ENCODE measurements at regions not wholly inside any gene's neighbourhood (a gene's known extent, or its start where the extent isn't known, plus 50 kb on each side); places are given as distances from the start of the nearest gene placed in this dataset.

DNA sequence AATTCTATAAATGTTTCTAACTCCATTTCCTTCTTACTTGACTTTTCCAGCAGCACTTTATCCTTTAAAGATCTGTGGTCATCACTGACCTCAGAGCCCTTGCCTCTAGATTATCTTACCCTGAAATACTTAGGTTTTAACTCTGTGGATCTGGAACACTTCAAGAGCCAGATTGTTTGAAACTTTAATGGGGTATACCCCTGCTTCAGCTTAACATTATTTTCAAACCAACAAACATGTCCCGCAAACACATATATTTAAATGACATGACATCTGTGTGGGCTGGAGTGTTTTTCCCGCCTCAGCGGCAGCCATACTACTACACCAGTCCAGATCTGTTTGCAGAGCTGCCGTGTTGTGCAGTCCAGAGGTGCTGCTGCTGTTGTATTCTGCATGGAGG is 252.0 kb upstream of the TPM1 start:
- DNase-seq = no peak

DNA sequence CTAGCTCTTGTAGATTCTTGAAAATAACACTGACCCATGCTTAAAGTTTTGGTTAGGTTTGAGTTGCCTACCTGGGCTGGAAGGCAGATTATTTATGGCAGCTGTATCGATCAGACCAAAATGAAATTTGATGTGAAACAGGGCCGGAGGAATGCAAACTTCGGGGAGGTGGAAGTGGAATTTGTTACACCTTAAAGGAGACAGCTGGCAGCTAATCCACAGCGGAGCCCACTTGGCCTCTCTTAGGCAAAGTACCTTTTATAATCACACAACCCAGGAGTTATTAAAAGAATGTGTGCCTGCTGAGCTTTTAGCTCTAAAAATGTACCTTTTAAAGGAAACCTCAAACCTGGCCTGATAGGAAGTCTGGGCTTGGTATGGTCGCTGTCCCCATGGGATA is 250.9 kb upstream of the TPM1 start:
- DNase-seq = no peak

- DNase-seq = no peak
Measured at GRCh38 chr15:62792986-62793751, 249.4 kb upstream of the TPM1 start.

DNA sequence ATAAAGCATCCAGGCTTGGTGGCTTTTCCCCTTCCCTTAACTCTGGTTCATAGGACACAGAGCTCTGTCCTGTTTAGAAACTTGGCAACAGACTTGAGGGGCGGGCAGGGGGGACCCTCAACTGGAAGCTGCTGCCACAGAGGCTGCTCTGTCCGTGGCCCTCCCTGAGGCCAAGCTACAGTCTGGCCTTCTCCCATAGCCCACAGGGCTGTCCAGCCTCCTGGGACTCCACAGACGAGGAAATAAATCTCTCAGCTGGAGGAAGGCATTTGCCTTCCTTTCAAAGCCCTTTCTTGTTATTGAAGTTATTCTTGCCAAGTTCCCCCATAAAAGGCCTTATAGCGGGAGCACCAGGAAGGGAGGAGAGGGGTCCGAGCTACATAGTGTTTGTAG is 248.8 kb upstream of the TPM1 start:
- no peak for DNase-seq

DNA sequence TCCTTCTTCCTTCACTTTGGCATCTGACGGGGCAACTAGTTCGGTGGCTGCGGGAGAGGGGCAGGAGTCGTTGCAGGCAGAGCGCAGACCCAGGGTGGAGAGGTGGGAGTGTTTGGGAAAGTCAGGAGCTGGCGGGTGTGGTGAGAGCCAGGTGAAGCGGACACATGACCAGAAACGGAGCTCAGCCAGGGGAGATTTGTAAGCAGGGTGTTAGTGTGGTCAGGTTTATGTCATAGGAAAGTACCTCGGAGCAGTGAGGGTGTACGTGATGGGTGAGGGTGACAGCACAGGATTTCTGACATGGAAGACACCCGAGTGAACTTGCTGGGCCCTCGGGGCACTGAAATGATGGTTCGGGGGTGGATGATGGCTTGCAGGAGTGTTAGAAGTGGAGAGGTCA is 247.4 kb upstream of the TPM1 start:
- no peak for DNase-seq

DNA sequence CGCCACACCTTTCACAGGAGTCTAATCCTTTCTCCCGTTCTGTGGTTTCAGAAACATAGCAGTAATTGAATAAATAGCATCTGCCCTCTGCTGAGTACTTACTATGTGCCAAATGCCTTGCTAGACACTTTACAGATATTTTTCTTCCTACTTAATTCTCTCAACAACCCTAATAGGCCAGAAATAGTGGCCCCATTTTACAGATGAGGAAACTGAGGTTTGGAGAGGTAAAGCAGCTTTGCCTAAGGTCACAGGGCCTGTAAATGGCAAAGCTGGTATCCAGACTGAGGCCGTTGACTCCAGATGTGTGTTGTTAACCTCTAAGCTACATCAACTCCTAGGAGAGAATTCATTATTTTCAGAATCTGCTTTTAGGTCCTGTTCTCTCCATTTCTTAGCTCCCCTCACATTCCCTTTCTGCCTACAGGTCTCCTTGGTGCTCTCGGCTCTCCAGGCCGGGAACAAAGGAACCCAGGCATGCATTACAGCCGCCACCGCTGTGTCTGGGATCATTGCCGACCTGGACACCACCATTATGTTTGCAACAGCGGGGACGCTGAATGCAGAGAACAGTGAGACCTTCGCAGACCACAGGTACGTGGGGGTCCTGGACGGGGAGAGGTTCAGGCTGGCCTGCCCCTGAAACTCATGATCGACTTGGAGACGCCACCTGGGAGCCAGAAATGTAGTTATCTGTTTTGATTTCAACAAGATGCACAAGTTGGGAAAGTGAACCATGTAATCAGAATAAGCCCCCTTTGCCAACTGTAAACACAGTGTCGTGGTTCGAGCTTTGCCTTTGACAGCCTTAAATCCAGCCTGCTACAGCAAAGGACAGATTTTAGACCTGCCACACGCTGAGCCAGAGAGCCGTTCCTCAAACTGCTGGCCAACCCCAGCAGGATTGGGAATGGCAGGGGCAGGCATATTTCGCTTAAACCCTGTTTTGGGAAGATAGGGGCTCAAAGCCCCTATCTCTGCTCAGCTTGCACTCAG is 246.5 kb upstream of the TPM1 start:
- DNase-seq = no peak

DNA sequence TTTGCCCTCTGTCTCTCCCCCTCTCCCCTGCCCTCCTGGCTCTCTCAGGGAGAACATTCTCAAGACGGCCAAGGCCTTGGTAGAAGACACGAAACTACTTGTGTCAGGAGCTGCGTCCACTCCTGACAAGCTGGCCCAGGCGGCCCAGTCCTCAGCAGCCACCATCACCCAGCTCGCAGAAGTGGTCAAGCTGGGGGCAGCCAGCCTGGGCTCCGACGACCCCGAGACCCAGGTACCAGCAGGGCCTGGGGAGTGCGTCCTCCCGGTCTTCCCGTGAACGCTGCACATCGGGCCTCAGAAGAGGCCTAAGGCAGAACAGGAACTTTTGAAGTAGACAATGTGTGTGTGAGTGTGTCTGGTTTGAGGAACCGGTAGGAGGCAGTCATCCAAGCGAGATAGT is 245.4 kb upstream of the TPM1 start:
- DNase-seq = no peak

DNA sequence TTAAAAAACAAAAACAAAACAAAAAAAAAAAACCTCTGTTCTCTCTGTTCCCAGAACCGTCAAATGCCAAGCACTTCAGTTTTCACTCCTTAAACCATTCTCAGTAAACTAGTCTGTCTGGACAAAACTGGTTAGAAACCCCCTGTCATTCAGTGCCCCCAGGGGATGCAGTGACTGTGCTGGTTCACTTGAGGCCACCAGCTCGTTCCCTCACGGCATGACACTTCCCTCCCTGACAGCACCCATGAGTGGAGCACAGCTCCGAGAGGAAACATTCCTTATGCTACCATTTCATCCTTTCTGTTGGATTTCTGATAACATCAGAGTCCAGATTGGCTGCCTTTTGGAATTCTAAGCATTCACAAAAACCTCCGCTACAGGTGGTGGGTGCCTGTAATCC is 244.0 kb upstream of the TPM1 start:
- DNase-seq = no peak

- DNase-seq = no peak
Measured at GRCh38 chr15:62799037-62799436, 243.5 kb upstream of the TPM1 start.

GRCh38 chr15:62799919-62800318 is 242.6 kb upstream of the TPM1 start:
- no peak for DNase-seq

DNA sequence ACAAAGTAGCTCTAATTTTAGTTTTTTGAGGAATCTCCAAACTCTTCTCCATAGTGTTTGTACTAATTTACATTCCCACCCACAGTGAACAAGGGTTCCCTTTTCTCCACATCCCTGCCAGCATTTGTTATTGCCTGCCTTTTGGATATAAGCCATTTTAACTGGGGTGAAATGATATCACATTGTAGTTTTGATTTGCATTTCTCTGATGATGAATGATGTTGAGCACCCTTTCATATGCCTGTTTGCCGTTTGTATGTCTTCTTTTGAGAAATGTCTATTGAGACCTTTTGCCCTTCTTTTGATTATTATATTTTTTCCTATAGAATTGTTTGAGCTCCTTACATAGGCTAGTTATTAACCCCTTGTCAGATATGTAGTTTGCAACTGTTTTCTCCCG is 239.9 kb upstream of the TPM1 start:
- no peak for DNase-seq

- DNase-seq = no peak
Measured at GRCh38 chr15:62803856-62804400, 238.6 kb upstream of the TPM1 start.

DNA sequence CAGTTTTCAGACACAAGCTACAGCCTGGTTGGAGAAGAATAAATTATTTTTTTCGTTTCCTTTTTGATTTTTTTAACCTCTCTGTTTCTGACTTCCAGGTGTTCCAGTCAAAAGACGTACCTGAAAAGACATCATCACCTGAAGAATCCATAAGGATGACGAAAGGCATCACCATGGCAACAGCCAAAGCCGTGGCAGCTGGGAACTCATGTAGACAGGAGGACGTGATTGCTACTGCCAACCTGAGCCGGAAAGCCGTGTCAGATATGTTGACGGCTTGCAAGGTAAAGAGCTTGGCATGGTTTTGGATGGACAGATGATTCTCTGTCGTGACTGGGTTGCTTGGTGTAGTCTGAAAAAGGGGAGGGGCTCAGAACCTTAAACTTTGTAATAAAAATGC is 237.0 kb upstream of the TPM1 start:
- DNase-seq = no peak

DNA sequence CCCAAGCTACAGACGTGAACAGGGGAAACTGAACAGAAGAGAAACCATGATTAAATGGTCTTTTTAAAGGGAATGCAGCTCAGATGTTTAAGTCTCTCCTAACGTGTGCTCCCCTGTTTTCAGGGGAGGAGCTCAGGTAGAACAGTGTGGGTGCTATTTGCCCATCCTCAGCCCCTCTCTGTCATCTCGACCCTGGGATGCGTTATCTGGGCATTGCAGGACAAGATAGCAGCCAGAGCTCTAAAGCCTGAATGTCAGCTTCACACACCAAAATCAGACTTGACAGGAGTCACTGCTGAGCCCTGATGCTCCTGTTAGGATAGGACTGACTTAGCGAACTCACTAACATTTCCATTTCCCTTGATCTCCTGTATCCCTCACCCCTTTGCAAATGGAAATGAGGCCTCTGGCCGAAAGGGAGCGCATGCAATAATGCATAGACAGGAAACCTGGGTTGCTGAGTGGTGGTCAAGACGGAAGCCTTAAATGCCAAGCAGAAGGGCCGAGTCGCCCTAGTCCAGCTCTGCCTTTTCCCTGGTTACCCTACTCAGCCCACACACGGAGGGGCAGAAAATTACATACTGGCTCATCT is 234.9 kb upstream of the TPM1 start:
- no peak for DNase-seq

- DNase-seq = no peak
Measured at GRCh38 chr15:62809115-62809967, 233.2 kb upstream of the TPM1 start.

- DNase-seq = no peak
Measured at GRCh38 chr15:62809968-62810260, 232.6 kb upstream of the TPM1 start.

DNA sequence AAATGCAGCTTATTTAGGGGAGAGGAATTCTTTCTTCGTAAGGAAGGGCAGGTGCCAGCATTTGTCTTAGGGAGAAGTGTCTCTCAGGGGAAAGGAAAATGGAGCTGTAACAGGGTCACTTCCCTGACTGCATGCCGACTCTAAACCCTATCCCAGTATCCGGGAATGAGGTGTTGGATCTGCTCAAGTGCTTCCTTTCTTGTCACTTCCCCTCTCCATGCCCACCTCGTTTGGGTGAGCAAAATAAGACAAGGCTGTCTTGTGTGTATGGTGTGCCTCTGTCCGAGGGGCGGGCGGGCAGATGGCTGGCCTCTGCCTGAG is 230.1 kb upstream of the TPM1 start:
- DNase-seq = no peak

DNA sequence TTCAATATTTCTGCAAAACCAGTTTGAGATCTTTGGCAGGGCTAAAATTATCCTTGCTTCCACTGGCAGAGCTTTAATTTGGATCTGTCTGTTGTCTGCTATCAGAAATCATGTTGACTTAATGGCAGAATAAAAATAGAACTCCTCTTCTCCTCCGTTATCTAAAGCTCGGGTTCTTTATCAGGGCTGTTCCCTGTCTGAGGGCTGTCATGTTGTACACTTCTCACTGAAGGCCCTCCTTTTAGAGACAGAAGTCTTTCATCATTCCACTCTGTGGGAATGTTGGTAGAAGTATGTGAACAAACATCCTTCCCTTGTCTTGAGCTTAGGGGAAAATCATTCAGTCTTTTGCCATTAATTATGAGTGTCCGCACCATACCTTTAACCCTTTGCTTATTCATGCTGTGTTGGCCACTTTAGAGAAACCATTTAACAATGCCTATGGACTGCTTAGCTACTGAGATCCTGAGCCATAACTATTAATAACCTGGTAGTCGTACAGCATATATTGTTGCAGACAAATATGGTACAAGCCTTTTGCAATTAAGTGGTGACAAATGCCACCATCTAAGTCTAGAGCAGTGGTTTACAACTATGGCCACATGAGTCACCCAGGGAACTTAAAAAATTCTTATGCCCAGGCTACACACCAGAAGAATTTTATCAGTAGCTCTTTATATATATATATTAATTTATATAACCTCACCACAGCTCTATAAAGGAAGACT is 226.0 kb upstream of the TPM1 start:
- DNase-seq = no peak

DNA sequence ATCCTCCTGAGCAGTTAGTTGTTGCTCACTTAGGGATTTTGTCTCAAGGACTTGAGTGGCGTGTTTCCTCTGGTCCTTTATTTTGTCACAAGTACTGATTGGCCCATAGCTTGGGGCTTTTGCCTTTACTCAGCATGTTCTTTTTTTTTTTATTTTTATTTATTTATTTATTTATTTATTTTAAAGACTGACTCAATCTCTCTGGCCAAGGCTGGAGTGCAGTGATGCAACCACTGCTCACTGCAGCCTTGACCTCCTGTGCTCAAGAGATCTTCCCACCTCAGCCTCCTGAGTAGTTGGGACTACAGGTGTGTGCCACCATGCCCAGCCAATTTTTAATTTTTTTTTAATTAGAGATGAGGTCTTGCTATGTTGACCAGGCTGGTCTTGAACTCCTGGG is 223.9 kb upstream of the TPM1 start:
- no peak for DNase-seq

DNA sequence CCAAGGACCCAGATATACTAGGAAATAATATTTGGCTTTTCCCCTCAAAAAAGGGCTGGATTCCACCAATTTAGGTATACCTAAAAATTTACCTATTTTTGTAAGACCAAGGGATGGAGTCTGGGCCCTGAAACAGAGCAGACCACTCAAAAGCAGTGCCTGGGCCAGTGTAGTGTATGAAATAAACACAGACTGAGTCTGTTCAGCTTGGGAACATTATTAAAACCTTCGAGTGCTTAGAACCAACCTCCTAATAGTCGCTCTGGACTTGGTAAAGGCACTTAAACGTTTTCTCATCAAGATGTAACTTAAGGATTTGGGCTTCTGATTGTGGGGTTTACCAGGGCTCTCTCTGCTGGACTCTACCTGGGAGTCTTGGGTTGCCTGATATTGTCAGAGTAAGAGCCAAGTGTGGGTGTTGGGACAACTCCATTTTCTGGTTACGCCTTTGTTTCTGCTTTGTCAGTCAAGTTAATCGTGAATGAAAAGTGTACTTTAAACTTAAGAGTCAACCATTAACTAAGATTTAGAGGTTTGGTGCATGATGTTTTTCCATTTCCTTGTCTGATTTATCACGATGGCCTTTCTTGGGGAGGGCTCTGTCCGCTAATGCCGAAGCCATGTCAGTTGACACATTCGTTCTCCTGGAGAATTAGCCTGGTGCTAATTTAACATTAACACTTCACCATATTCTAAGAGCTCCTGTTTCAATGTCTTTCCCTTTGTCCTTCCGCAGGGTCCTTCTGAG is 221.0 kb upstream of the TPM1 start:
- no peak for DNase-seq

DNA sequence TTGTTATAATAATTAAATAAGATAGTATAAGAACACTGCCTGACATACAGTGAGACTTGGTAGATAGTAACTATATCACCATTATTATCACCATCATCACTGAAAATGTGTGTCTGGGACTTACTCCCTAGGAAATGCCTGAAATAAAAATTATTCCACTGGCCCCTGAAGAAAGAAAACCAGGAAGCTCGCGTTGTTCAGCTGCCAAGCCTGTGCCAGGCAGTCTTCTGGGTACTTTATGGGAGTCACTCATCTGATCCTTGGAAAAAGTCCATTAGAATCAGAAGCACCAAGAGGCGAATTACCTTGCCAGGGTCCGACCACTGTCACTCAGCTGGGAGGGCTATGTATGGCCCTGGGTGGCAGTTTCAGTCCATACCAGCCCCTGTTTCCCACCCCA is 220.3 kb upstream of the TPM1 start:
- DNase-seq = no peak
